ENCODE measurements at regions not wholly inside any gene's neighbourhood (a gene's known extent, or its start where the extent isn't known, plus 50 kb on each side); places are given as distances from the start of the nearest gene placed in this dataset.
A peak's percentile ranks its signal among the peaks of the same experiment; 100 is the strongest.

DNA sequence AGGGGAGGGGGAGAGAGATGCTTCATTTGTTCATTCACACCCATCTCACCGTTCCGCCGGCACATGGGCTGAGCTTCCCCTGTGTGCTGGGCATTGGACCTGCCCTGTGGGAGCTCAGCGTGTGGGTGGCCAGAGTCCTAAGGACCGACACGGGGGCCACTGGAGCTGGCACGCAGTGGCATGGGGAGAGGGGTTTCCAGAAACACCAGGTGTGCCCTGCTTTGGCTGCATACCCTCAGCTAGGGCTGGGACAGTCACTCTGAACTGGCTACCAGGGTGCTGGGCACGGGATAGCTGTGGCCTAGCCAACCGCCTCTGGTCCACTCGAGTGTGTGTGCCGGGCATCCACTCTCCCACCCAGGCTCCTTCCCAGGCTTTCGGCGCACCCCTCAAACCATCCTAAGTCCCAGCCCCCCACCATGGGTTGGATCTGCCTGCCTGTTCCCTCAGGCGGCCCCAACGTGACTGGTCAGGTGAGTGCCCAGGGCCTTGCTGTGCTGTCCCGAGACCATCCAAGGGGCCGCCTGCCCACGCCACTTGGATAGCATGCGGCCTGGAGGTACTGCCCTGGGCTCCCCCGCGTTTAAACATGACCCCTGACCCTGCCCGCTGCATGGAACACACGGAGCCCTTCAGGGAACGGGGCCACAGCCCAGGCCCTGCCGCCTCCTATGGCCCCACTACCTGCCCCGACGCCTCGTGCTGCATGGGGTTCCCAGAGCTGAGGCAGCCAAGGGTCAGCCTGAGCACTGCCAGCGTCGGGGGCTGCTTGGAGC, 51.6 kb upstream of the LINC01488 start:
- H3K27ac Mint-ChIP-seq (ENCODE audit: unreplicated experiment) = no peak overlapping the region
- peaks cover 26% of the 10 kb centered on the region for H3K27me3 Mint-ChIP-seq (ENCODE audit: low read depth, unreplicated experiment)
- no peak overlapping the region for H3K4me2 ChIP-seq (ENCODE audit: low read length)
- no peaks in the 10 kb centered on the region for H3K4me1 ChIP-seq (ENCODE audit: insufficient read depth, low read length)
- peaks cover 1% of the 10 kb centered on the region for H3K4me1 Mint-ChIP-seq (ENCODE audit: low read depth, unreplicated experiment)
- H3K36me3 Mint-ChIP-seq (ENCODE audit: low read depth, unreplicated experiment) = peaks cover 2% of the 10 kb centered on the region
- no peak overlapping the region for H3K4me3 ChIP-seq (ENCODE audit: insufficient read depth, low read depth, low read length)
- no peaks in the 10 kb centered on the region for H4K20me1 ChIP-seq (ENCODE audit: insufficient read depth, low read length)
- no peak overlapping the region for H3K9ac ChIP-seq (ENCODE audit: low read length)
- FAIRE-seq (no peak), DNase-seq (ENCODE audit: low read depth) (no peak)
- no peaks in the 10 kb centered on the region for H3K79me2 ChIP-seq (ENCODE audit: insufficient read depth, low read length)
- H3K27me3 ChIP-seq (ENCODE audit: insufficient read depth, low read length) = no peaks in the 10 kb centered on the region
- H3K9me3 ChIP-seq (ENCODE audit: insufficient read depth, low read depth, low read length) = peaks cover under 1% of the 10 kb centered on the region
- peaks cover 11% of the 10 kb centered on the region for H3K9me3 Mint-ChIP-seq (ENCODE audit: unreplicated experiment)
- TF ChIP-seq, protein P1, sequence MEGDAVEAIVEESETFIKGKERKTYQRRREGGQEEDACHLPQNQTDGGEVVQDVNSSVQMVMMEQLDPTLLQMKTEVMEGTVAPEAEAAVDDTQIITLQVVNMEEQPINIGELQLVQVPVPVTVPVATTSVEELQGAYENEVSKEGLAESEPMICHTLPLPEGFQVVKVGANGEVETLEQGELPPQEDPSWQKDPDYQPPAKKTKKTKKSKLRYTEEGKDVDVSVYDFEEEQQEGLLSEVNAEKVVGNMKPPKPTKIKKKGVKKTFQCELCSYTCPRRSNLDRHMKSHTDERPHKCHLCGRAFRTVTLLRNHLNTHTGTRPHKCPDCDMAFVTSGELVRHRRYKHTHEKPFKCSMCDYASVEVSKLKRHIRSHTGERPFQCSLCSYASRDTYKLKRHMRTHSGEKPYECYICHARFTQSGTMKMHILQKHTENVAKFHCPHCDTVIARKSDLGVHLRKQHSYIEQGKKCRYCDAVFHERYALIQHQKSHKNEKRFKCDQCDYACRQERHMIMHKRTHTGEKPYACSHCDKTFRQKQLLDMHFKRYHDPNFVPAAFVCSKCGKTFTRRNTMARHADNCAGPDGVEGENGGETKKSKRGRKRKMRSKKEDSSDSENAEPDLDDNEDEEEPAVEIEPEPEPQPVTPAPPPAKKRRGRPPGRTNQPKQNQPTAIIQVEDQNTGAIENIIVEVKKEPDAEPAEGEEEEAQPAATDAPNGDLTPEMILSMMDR (IDR thresholded peaks at IDR 0.05; ENCODE audit: insufficient read depth, low read depth, low read length) = no peak
- TF ChIP-seq EZH2 (IDR thresholded peaks at IDR 0.05; ENCODE audit: insufficient read depth, low read length) = no peak
- no peaks in the 10 kb centered on the region for H3K36me3 ChIP-seq (ENCODE audit: insufficient read depth, low read length)
- no peak overlapping the region for H3K27ac ChIP-seq (ENCODE audit: low read depth, low read length)
- no peak overlapping the region for H3K4me3 Mint-ChIP-seq (ENCODE audit: unreplicated experiment)
- no peak overlapping the region for H2AFZ ChIP-seq (ENCODE audit: low read depth, low read length)

DNA sequence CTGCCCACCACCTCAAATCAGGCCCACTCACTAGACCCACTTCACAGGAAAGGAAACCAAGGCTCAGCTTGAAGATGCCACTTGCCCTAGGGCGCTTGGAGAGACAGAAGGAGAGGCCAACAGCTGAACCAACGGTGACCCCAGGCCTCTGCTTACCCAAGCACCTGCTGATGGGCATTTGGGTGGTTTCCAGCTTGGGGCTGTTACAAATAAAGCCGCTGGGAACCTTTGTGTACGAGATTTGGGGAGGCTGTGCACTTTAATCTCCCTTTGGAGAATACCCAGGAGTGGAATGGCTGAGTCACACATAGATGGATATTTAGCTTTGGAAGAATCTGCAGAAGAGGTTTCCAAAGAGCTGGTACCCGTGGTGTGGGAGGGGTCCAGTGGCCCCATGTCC, 50.9 kb upstream of the LINC01488 start:
- Mint-ChIP-seq H3K4me3 (ENCODE audit: unreplicated experiment) (no peak overlapping the region), H3K36me3 (ENCODE audit: low read depth, unreplicated experiment) (peaks cover 2% of the 10 kb centered on the region), H3K27ac (ENCODE audit: unreplicated experiment) (no peak overlapping the region), H3K9me3 (ENCODE audit: unreplicated experiment) (peaks cover 10% of the 10 kb centered on the region), H3K27me3 (ENCODE audit: low read depth, unreplicated experiment) (peaks cover 24% of the 10 kb centered on the region), H3K4me1 (ENCODE audit: low read depth, unreplicated experiment) (peaks cover 1% of the 10 kb centered on the region)
- DNase-seq (ENCODE audit: low read depth) = no peak
- Histone ChIP-seq H2AFZ (ENCODE audit: low read depth, low read length) (no peak overlapping the region), H3K27ac (ENCODE audit: low read depth, low read length) (no peak overlapping the region), H4K20me1 (ENCODE audit: insufficient read depth, low read length) (no peaks in the 10 kb centered on the region), H3K9ac (ENCODE audit: low read length) (no peak overlapping the region), H3K36me3 (ENCODE audit: insufficient read depth, low read length) (no peaks in the 10 kb centered on the region), H3K4me2 (ENCODE audit: low read length) (no peak overlapping the region), H3K27me3 (ENCODE audit: insufficient read depth, low read length) (no peaks in the 10 kb centered on the region), H3K4me1 (ENCODE audit: insufficient read depth, low read length) (no peaks in the 10 kb centered on the region), H3K9me3 (ENCODE audit: insufficient read depth, low read depth, low read length) (no peaks in the 10 kb centered on the region), H3K79me2 (ENCODE audit: insufficient read depth, low read length) (no peaks in the 10 kb centered on the region), H3K4me3 (ENCODE audit: insufficient read depth, low read depth, low read length) (no peak overlapping the region)
- TF ChIP-seq EZH2 (IDR thresholded peaks at IDR 0.05; ENCODE audit: insufficient read depth, low read length) = no peak
- TF ChIP-seq, protein P1 (IDR thresholded peaks at IDR 0.05; ENCODE audit: insufficient read depth, low read depth, low read length) = no peak
- FAIRE-seq = no peak

DNA sequence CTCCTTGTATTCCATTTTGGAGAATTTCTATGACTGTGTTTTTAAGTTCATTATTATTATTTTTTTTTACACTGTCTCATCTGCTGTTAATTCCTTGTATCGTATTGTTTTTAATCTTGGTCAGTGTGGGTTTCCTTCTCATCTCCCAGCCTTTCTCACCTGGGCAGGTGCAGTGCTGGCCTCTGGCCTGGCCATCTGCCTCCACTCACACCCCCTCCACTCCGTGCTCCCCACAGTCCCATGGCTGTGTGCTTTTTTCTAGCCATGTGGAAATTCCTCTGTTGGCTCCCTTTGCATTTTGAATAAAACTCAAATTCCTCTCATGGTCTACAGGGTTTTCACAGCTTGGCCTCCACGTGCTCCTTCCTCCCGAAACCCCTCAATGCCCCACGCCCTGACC, 50.3 kb upstream of the LINC01488 start:
- Mint-ChIP-seq H3K4me3 (ENCODE audit: unreplicated experiment) (no peak overlapping the region), H3K27ac (ENCODE audit: unreplicated experiment) (no peak overlapping the region)
- H3K4me3 ChIP-seq (ENCODE audit: insufficient read depth, low read depth, low read length) = no peak overlapping the region

More for the DNA sequence above, 50.3 kb upstream of the LINC01488 start:
- Histone ChIP-seq H3K36me3 (ENCODE audit: insufficient read depth, low read length) (no peaks in the 10 kb centered on the region), H3K27me3 (ENCODE audit: insufficient read depth, low read length) (no peaks in the 10 kb centered on the region), H3K9me3 (ENCODE audit: insufficient read depth, low read depth, low read length) (no peaks in the 10 kb centered on the region), H3K27ac (ENCODE audit: low read depth, low read length) (no peak overlapping the region), H3K79me2 (ENCODE audit: insufficient read depth, low read length) (no peaks in the 10 kb centered on the region), H4K20me1 (ENCODE audit: insufficient read depth, low read length) (no peaks in the 10 kb centered on the region), H3K4me1 (ENCODE audit: insufficient read depth, low read length) (no peaks in the 10 kb centered on the region), H3K4me2 (ENCODE audit: low read length) (no peak overlapping the region), H3K9ac (ENCODE audit: low read length) (no peak overlapping the region), H2AFZ (ENCODE audit: low read depth, low read length) (peak overlapping the region; percentile 20)
- peaks cover 1% of the 10 kb centered on the region for H3K4me1 Mint-ChIP-seq (ENCODE audit: low read depth, unreplicated experiment)
- H3K9me3 Mint-ChIP-seq (ENCODE audit: unreplicated experiment) = peaks cover 10% of the 10 kb centered on the region
- peaks cover 26% of the 10 kb centered on the region for H3K27me3 Mint-ChIP-seq (ENCODE audit: low read depth, unreplicated experiment)
- H3K36me3 Mint-ChIP-seq (ENCODE audit: low read depth, unreplicated experiment) = peaks cover 2% of the 10 kb centered on the region
- FAIRE-seq = no peak
- no peak for DNase-seq (ENCODE audit: low read depth)
- TF ChIP-seq, protein P1 (IDR thresholded peaks at IDR 0.05; ENCODE audit: insufficient read depth, low read depth, low read length) = no peak
- TF ChIP-seq EZH2 (IDR thresholded peaks at IDR 0.05; ENCODE audit: insufficient read depth, low read length) = no peak

Measured in astrocyte (in vitro differentiated cells and primary cell).